SK-N-SH (cell line): ENCODE measurements at regions not wholly inside any gene's neighbourhood (a gene's known extent, or its start where the extent isn't known, plus 50 kb on each side); places are given as distances from the start of the nearest gene placed in this dataset.

Source experiments
- CTCF ChIP-seq: fragments of 200-600 bp; sonication (generic); IDR thresholded peaks from 2 replicates; pipeline ENCODE4 v1.6.1; 2017; ENCODE audit warnings: antibody characterized with exemption, mild to moderate bottlenecking, moderate library complexity
- EP300 ChIP-seq, 2 experiments: IDR thresholded peaks; 2 replicates each; pipeline versions ENCODE4 v1.4.0 to v1.6.1; 2012; ENCODE audit warnings: borderline replicate concordance in 1 of 2, low read depth in 1 of 2, low read length in 1 of 2
- FOXJ3 ChIP-seq: sonication (generic); formaldehyde crosslinking; IDR thresholded peaks from 2 replicates; pipeline ENCODE4 v1.5.1; 2020; ENCODE audit warnings: mild to moderate bottlenecking, missing genetic modification reagents
- GABPA ChIP-seq: IDR thresholded peaks from 2 replicates; pipeline ENCODE4 v1.4.0; 2012; ENCODE audit warnings: low read depth, mild to moderate bottlenecking
- MXI1 ChIP-seq: IDR thresholded peaks from 2 replicates; pipeline ENCODE4 v1.6.1; 2012; ENCODE audit warnings: mild to moderate bottlenecking, low read depth, low read length, improper control_type of control experiment
- NFIC ChIP-seq: IDR thresholded peaks from 2 replicates; pipeline ENCODE4 v1.4.0; 2012; ENCODE audit warnings: borderline replicate concordance
- POLR2AphosphoS5 ChIP-seq: IDR thresholded peaks from 2 replicates; pipeline ENCODE4 v1.6.1; 2012; ENCODE audit warnings: low read depth, low read length
- TAF1 ChIP-seq: IDR thresholded peaks from 2 replicates; pipeline ENCODE4 v1.6.1; 2012; ENCODE audit warnings: low read depth, mild to moderate bottlenecking, low read length, moderate library complexity, borderline replicate concordance
- TEAD4 ChIP-seq: IDR thresholded peaks from 2 replicates; pipeline ENCODE4 v1.4.0; 2012; ENCODE audit warnings: mild to moderate bottlenecking, borderline replicate concordance; ENCODE audit not compliant: insufficient read depth
- TF ChIP-seq, protein P1 (sequence below): IDR thresholded peaks from 2 replicates; pipeline ENCODE4 v1.4.0; 2012; ENCODE audit warnings: low read depth

DNA sequence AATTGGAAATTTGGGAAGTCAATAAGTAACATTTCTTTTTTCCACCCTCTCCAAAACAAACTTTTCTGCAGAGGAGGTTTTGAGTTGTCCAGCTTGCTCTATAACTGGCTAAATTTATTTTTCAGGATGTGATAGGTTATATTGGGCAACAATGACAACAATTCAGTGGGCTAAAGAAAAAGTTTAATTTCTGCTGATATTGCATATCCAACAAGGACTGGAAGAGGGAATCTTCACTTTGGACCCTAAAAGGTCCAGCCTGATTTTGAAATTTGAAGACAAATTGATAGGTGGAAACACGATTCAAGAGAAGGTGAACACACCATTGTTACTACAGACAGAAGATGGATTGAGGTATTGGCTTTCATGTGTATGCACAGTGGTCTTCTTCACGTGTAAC, 393.1 kb downstream of the BRINP1 start:
- TF ChIP-seq CTCF (no peak), EP300 (IDR thresholded peaks at IDR 0.05; ENCODE audit: borderline replicate concordance in 1 of 2, low read depth in 1 of 2, low read length in 1 of 2) (no peak), POLR2AphosphoS5 (no peak), GABPA (no peak), NFIC (no peak), MXI1 (no peak), TAF1 (no peak), FOXJ3 (CRISPR knock-in tag) (no peak), TEAD4 (no peak)
- TF ChIP-seq, protein P1, sequence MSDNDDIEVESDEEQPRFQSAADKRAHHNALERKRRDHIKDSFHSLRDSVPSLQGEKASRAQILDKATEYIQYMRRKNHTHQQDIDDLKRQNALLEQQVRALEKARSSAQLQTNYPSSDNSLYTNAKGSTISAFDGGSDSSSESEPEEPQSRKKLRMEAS = no peak
